HUES6 (cell line): ENCODE measurements at regions not wholly inside any gene's neighbourhood (a gene's known extent, or its start where the extent isn't known, plus 50 kb on each side); places are given as distances from the start of the nearest gene placed in this dataset.

Experiments used
- H3K27ac ChIP-seq: 2 replicates; pipeline ENCODE4 v1.7.0; 2013; ENCODE audit warnings: low read depth, mild to moderate bottlenecking, low read length, inconsistent platforms
- H3K27me3 ChIP-seq: 2 replicates; pipeline ENCODE4 v1.6.1; 2013; ENCODE audit warnings: low read length; ENCODE audit not compliant: control insufficient read depth, insufficient read depth
- H3K36me3 ChIP-seq: 2 replicates; pipeline ENCODE4 v1.6.1; 2013; ENCODE audit warnings: low read length; ENCODE audit not compliant: control insufficient read depth, insufficient read depth
- H3K4me1 ChIP-seq: 2 replicates; pipeline ENCODE4 v1.6.1; 2013; ENCODE audit warnings: low read length; ENCODE audit not compliant: control insufficient read depth, insufficient read depth
- H3K4me3 ChIP-seq: 2 replicates; pipeline ENCODE4 v1.5.1; 2013; ENCODE audit warnings: low read depth, low read length
- H3K9ac ChIP-seq: one replicate; pipeline ENCODE4 v1.6.1; 2013; ENCODE audit warnings: mild to moderate bottlenecking, low read length
- H3K9me3 ChIP-seq: 2 replicates; pipeline ENCODE4 v1.6.1; 2013; ENCODE audit warnings: low read depth, low read length; ENCODE audit not compliant: control insufficient read depth, insufficient read depth

- no peaks in the 10 kb centered on the region for H3K9me3 ChIP-seq
- no peaks in the 10 kb centered on the region for H3K4me1 ChIP-seq
- H3K27ac ChIP-seq: no peak overlapping the region
- no peaks in the 10 kb centered on the region for H3K36me3 ChIP-seq
- no peak overlapping the region for H3K4me3 ChIP-seq
- H3K27me3 ChIP-seq: no peaks in the 10 kb centered on the region
- H3K9ac ChIP-seq: no peak overlapping the region
Measured at GRCh38 chr9:99282406-99282805, 60.3 kb downstream of the SEC61B start.

- Histone ChIP-seq H3K36me3 (no peaks in the 10 kb centered on the region), H3K9me3 (no peaks in the 10 kb centered on the region), H3K9ac (no peak overlapping the region), H3K4me1 (no peaks in the 10 kb centered on the region), H3K4me3 (no peak overlapping the region), H3K27ac (no peak overlapping the region), H3K27me3 (no peaks in the 10 kb centered on the region)
Measured at GRCh38 chr9:99285965-99286364, 63.9 kb downstream of the SEC61B start.

- Histone ChIP-seq H3K36me3 (no peaks in the 10 kb centered on the region), H3K4me1 (peaks cover 4% of the 10 kb centered on the region; the same call in 1 of the 2 replicates), H3K4me3 (no peak overlapping the region), H3K27ac (no peak overlapping the region), H3K27me3 (no peaks in the 10 kb centered on the region), H3K9me3 (no peaks in the 10 kb centered on the region), H3K9ac (no peak overlapping the region)
Measured at GRCh38 chr9:99286536-99286935, 64.5 kb downstream of the SEC61B start.

GRCh38 chr9:99287641-99288040 lies 65.6 kb downstream of the SEC61B start:
- Histone ChIP-seq H3K9me3 (no peaks in the 10 kb centered on the region), H3K9ac (no peak overlapping the region), H3K27me3 (no peaks in the 10 kb centered on the region), H3K27ac (no peak overlapping the region), H3K4me1 (peaks cover 7% of the 10 kb centered on the region; the same call in 1 of the 2 replicates), H3K36me3 (no peaks in the 10 kb centered on the region), H3K4me3 (no peak overlapping the region)

GRCh38 chr9:99288830-99289229 lies 66.7 kb downstream of the SEC61B start:
- H3K9ac ChIP-seq: no peak overlapping the region
- no peak overlapping the region for H3K27ac ChIP-seq
- no peaks in the 10 kb centered on the region for H3K9me3 ChIP-seq
- H3K36me3 ChIP-seq: no peaks in the 10 kb centered on the region
- H3K27me3 ChIP-seq: no peaks in the 10 kb centered on the region
- peaks cover 7% of the 10 kb centered on the region; the same call in 1 of the 2 replicates for H3K4me1 ChIP-seq
- no peak overlapping the region for H3K4me3 ChIP-seq

GRCh38 chr9:99294850-99295461 lies 72.9 kb downstream of the SEC61B start:
- Histone ChIP-seq H3K36me3 (no peaks in the 10 kb centered on the region), H3K9me3 (no peaks in the 10 kb centered on the region), H3K9ac (no peak overlapping the region), H3K27me3 (no peaks in the 10 kb centered on the region), H3K27ac (no peak overlapping the region), H3K4me1 (peaks cover 35% of the 10 kb centered on the region), H3K4me3 (no peak overlapping the region)

- H3K27ac ChIP-seq: no peak overlapping the region
- no peak overlapping the region for H3K9ac ChIP-seq
- no peak overlapping the region for H3K4me3 ChIP-seq
- no peaks in the 10 kb centered on the region for H3K36me3 ChIP-seq
- H3K9me3 ChIP-seq: no peaks in the 10 kb centered on the region
- H3K27me3 ChIP-seq: no peaks in the 10 kb centered on the region
- peaks cover 32% of the 10 kb centered on the region for H3K4me1 ChIP-seq
Measured at GRCh38 chr9:99296291-99296951, 74.3 kb downstream of the SEC61B start.

- Histone ChIP-seq H3K9me3 (no peaks in the 10 kb centered on the region), H3K9ac (no peak overlapping the region), H3K27ac (no peak overlapping the region), H3K4me3 (no peak overlapping the region), H3K27me3 (no peaks in the 10 kb centered on the region), H3K4me1 (peaks cover 28% of the 10 kb centered on the region), H3K36me3 (no peaks in the 10 kb centered on the region)
Measured at GRCh38 chr9:99298614-99299013, 76.5 kb downstream of the SEC61B start.

- H3K27me3 ChIP-seq: no peaks in the 10 kb centered on the region
- H3K9ac ChIP-seq: no peak overlapping the region
- no peaks in the 10 kb centered on the region for H3K9me3 ChIP-seq
- H3K4me3 ChIP-seq: no peak overlapping the region
- no peak overlapping the region for H3K27ac ChIP-seq
- no peaks in the 10 kb centered on the region for H3K36me3 ChIP-seq
- H3K4me1 ChIP-seq: peaks cover 28% of the 10 kb centered on the region
Measured at GRCh38 chr9:99299211-99300102, 77.4 kb downstream of the SEC61B start.

GRCh38 chr9:99300103-99300439 lies 78.0 kb downstream of the SEC61B start:
- H3K4me3 ChIP-seq: no peak overlapping the region
- H3K4me1 ChIP-seq: peaks cover 28% of the 10 kb centered on the region
- H3K27me3 ChIP-seq: no peaks in the 10 kb centered on the region
- H3K9me3 ChIP-seq: no peaks in the 10 kb centered on the region
- no peaks in the 10 kb centered on the region for H3K36me3 ChIP-seq
- no peak overlapping the region for H3K27ac ChIP-seq
- H3K9ac ChIP-seq: no peak overlapping the region

GRCh38 chr9:99300603-99301002 lies 78.5 kb downstream of the SEC61B start:
- H3K9me3 ChIP-seq: no peaks in the 10 kb centered on the region
- peaks cover 28% of the 10 kb centered on the region for H3K4me1 ChIP-seq
- no peaks in the 10 kb centered on the region for H3K36me3 ChIP-seq
- no peak overlapping the region for H3K27ac ChIP-seq
- H3K4me3 ChIP-seq: no peak overlapping the region
- H3K27me3 ChIP-seq: no peaks in the 10 kb centered on the region
- H3K9ac ChIP-seq: no peak overlapping the region
